ENCODE measurements at regions not wholly inside any gene's neighbourhood (a gene's known extent, or its start where the extent isn't known, plus 50 kb on each side); places are given as distances from the start of the nearest gene placed in this dataset.
A peak's percentile ranks its signal among the peaks of the same experiment; 100 is the strongest.

DNA sequence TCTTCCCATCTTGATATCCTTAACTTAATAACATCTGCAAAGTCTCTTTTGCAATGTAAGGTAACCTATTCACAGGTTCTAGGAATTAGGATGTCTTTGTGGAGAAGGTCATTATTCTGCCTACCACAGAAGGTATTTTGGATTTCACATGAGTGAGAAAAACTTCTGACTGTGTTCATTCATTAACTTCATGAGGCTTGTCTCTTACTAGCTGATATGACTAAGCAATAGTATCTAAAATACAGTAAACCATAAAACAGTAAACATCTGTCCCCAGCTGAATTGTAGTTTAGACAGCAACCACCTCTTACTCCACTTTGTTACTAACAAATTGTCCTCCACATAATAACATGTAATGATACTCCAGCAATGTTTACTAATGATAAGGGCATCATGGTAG lies 198.1 kb downstream of the SEC23A start:
- DNase-seq = no peak

GRCh38 chr14:38901791-38902190 lies 201.2 kb downstream of the SEC23A start:
- DNase-seq = no peak

DNA sequence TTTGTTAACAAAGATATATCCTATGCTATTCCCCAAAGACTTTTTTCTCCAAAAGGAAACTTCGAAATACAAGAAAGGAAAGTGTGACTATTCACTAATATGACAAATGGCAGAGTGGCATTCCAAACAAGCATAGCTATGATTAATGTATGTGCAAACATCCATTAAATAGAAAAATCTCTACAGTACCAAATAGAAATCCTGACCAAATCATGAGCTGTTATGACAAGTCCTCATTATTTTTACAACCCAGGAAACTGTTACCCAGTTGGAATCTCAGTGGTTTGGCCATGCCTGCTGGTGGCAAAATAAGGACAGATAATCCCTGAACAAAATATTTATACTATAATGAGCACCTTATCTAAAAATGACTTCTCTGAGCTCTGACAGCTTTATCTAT lies 202.1 kb downstream of the SEC23A start:
- no peak for DNase-seq

GRCh38 chr14:38887696-38888095 lies 215.3 kb downstream of the SEC23A start:
- peak in 1 of 51 donors; percentile 11 for DNase-seq

DNA sequence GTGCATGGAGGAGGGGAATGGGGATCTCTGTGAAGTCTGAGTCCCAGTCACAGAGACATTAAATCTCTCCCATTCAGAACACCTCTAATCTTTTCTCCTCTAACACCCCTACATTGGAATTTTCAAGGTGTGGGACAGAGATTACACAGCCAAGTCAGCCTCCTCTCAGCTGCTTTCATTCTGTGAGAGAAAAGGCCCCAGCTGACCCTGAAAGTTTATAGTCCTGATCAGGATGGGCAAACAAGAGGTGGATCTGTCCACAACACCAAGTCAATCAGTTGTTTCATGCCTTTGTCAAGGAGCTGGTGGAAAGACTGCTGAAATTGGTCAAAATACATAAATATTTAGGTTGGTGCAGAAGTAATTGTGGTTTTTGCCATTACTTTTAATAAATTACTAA lies 218.9 kb downstream of the SEC23A start:
- DNase-seq = no peak

GRCh38 chr14:38883127-38883526 lies 219.9 kb downstream of the SEC23A start:
- no peak for DNase-seq

- no peak for DNase-seq
Observed at GRCh38 chr14:38882533-38882932, 220.5 kb downstream of the SEC23A start.

DNA sequence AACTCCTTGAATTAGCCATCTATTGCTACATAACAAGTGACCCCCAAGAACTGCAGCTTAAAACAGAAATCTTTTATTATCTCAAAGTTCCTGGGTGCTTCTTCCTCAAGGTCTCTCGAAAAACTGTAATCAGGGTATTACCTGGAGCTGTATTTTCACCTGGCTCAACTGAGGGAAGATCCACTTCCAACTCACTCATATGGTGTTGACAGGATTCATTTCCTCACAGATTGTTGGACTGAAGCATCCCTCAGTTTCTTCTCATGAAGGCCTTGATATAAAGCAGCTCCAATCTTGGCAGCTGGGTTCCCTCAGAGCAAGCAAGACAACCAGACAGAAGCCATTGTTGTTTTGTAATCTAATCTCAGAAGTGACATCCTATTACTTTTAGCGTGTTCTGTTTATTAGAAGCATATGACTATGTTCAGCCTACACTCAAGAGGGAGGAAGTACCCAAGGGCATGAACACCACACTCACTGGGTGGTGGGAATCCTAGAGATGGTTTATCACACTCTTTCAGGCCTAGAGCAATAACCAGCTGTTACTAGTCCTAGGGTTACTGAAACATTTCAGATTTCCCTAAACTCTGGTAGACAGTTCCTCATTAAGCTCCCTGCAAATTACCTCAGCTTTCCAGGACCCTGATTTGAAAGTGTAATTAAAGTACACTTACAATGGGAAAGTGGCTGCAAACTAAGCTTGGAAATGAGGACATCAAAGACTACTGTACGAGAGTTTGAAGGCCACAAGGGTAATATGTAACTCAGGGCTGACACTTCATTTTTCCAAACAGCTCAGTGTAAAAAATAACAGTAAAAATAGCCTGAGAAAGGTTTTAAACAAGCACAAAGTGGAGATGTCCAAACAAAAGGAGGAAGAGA lies 222.2 kb downstream of the SEC23A start:
- no peak for DNase-seq

GRCh38 chr14:38877744-38878388 lies 225.2 kb downstream of the SEC23A start:
- no peak for DNase-seq

DNA sequence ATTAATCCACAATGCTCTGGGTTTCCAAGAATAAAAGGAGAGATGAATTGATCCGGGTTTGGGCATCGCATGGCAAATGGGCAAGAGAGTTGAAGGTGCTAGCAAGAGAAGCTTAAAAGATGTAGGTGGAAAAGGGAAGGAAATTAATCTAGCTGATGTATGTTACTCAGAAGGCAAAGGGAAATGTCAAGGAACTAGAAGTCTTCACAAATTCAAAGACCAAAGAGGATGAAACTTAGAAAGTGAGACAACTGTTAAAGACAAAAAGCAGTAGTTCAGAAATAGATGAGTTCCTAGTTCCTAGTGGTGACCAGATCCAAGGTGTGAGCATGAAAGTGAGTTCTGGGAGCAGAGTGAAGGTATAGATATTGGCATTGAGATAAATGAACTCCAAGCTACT lies 228.3 kb downstream of the SEC23A start:
- DNase-seq = no peak

DNA sequence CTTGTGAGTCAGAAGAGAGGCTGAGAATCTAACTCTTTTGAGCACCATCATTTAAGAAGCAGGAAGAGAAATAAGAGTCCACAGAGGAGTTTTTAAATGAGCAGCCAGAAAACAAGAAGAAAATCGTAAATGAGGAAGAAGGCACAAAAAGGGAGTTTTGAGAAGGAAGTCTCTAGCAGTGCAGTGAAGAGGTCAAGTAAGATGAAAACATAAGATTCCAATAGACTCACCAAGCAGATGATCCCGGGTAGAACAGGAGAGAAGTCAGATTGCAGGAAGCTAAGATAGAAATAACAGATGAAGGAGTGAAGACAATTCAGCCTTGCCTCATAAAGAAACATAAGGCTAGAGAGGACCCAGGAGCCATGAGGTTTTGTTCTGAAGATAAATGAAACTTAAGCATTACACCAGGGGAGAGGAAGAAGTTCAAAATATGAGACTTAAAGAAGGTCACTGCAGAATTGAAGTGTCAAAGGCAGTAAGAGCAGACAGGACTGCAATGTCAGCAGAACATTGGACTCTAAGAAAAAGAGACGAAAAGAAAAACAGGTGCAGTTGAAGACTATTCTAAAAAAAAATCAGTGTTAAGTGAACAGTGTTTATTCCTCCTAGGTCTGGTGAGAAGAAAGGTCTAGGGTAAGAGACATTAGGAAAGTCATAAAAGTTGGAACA lies 229.0 kb downstream of the SEC23A start:
- DNase-seq = no peak

DNA sequence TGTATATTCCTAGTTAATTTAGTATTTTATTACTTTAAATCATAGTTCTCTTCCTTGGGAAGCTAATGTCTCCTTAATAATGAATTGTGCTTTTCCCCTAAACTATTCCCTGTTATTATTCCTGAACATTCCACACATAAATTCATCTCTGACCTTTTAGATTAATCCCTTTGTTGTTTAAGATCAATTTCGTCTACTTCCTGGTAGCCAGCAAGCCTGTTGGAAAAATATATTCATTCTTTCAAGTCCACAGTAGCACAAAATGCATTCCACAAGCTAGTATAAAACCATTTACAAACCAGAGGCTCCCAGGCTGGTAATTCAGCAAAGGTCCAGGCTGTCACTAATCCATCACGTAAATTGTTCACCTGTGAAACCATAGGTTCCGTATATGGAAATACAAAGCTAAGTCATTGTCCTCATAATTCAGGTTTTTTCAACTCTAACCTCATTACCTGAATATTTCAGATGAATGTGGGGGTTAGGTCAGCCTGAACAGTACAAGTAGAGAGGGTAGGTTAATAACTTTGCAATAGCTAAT lies 232.7 kb downstream of the SEC23A start:
- DNase-seq = no peak

DNA sequence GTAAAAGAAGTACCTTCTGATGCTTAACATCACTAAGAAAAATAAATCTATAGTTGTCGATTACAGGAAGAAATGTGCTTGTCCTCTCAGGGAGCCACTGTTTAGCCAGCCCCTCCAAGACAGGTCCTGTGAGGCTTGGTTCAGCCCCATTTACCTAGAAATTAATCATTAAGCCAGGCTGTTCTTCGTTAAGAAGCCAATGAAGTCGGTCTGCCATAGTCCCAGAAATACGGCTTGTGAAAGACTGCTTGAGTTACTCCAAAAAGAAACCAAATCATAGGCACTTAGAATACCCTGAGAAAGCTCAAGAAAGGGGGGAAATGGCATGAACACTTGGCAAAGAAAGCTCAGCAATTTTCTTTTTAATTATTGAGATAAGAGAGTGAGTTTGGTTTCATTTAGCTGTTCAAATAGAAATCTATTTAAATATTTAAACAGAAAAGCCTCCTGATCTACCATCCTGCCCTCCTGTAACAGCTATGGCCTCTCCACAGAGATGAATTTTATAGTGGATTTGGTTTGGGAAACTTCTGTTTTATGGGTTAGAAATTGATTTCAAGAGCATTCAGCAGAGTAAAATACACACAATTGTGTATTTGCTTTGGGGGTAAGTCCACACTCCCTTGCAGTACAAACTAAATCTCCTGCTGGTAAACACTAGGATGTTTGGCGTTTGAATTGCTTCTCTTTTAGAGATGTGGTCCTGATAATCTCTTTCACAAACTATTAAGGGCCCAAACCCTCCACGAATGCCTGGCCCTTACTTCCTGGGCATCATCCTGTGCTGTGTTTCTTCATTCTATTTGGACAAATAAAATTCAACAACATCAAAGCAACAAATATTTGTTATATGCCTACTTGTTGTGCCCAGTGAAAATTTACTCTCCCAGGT lies 234.4 kb downstream of the SEC23A start:
- DNase-seq = peak in 1 of 51 donors; percentile 57

- DNase-seq = peak in 46 of 51 donors; percentile 7 to 86 (median 60)
Observed at GRCh38 chr14:38867561-38868150, 235.4 kb downstream of the SEC23A start.

DNA sequence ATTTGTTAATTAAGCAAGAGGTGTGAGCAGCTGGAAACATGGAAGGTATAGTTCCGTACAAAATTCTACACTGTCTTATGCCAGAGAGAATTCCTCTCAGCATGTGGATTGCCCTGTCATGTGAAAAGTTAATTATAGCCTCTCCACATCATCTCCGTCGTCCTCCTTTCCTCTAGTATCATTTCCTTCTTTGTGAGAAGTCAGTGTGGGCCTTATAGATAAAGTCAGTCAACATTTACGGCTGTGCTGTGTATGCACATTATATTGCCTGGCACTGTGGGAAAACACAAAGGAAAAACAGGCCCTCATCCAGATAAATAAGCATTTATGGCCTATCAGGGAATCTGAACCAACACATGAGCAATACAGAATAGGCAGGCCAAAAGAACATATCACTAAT lies 236.6 kb downstream of the SEC23A start:
- DNase-seq = peak in 1 of 51 donors; percentile 44

GRCh38 chr14:38862366-38862765 lies 240.7 kb downstream of the SEC23A start:
- DNase-seq = no peak

GRCh38 chr14:38860530-38860929 lies 242.5 kb downstream of the SEC23A start:
- DNase-seq = no peak

DNA sequence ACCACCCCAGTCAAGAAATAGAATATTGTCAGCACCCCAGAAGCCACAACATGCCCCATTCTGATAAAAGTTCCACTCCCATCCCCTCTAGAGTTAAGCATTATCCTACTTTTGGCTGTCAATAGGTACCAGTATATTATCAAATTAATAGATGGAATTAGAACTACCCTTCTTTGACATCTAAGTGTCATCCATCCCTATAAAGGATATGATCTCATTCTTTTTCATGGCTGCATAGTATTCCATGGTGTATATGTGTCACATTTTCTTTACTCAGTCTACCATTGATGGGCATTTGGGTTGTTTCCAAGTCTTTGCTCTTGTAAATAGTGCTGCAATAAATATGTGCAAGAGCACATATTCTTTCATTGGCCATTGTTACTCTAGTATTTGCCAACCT lies 246.2 kb downstream of the SEC23A start:
- DNase-seq = no peak

DNA sequence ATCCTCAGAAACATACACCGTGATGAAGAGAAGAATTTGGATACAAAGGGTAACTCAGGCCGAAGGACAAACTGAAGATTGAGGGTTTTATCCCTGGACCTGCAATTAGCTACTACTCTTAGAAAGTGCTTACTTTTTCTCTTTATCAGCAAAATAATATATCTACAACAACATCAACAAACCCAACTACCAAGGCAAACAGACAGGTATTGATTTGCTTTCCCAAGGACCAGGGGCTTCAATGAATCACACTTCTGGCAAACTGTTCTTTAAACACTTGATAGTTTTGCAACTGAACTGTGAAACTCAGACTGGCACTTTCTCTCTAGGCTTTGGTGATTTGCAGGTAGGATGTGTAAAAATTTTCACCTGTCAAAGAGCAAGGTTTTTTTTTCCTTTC lies 247.5 kb downstream of the SEC23A start:
- DNase-seq = no peak

DNA sequence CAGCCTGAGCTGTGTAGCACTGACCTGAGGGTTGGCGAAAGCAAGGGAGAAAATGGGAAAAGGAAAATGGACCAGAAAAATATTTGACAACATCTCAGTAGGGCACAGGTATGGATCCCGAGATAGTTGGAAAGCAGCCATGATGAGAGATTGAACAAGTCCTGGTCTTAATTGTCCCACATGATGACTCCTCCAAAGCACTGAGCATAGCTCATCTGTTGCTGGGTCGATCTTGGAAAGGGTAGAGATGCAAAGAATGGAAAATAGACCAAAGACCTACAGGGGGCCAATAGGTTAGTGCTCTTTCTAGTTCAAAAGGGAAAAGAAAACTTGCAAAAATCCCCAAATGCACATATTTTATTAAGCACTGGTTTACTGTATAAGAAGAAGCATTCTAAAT lies 251.9 kb downstream of the SEC23A start:
- DNase-seq = no peak

DNA sequence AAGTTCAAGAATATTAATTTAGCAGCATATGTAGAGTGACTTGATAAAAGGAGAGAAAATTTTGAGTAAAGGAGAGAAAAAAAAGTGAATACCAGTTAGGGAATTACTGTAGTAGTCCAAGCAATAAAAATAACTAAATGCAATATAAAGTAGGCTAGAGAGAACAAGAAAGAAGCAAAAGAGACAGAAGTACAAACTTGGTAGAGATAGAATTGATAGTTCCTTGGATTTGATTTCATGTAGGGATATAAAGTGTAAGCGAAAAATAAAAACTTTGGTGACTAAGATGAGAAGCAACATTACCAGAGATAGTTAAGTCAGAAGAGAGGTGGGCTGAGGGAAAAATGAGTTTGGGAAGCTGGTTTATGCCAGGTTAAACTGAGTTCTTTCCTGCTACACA lies 252.4 kb downstream of the SEC23A start:
- DNase-seq = no peak

Data from hypothalamus (tissue), 51 donors.